ENCODE measurements at regions not wholly inside any gene's neighbourhood (a gene's known extent, or its start where the extent isn't known, plus 50 kb on each side); places are given as distances from the start of the nearest gene placed in this dataset.

- intact Hi-C loops (cut with DNase I): no loop called here
These were observed 801.3 kb downstream of the DNAH5 start for GRCh38 chr5:13143214-13143613.

GRCh38 chr5:13133951-13134350 is 810.5 kb downstream of the DNAH5 start:
- no peak overlapping the region for H3K4me3 ChIP-seq
- TF ChIP-seq EP300 (IDR thresholded peaks at IDR 0.05): no peak
- TF ChIP-seq POLR2A (IDR thresholded peaks at IDR 0.05; ENCODE audit: low read depth): no peak
- TF ChIP-seq POLR2AphosphoS5 (IDR thresholded peaks at IDR 0.05): no peak
- TF ChIP-seq CTCF (IDR thresholded peaks at IDR 0.05): no peak
- peaks cover 0 to 6% (median 0%) of the 10 kb centered on the region in 4 donors for H3K9me3 ChIP-seq
- H3K4me1 ChIP-seq: no peaks in the 10 kb centered on the region
- H3K27me3 ChIP-seq: no peaks in the 10 kb centered on the region
- H3K36me3 ChIP-seq: no peaks in the 10 kb centered on the region
- intact Hi-C loops (cut with DNase I): no loop called here
- WGBS: 78% methylated on average over 2 of the region's 2 CpGs
- no peak overlapping the region for H3K27ac ChIP-seq (replicated peaks in 1 of 4)
- no peak for DNase-seq (ENCODE audit: extremely low spot score)

More at GRCh38 chr5:13143214-13143613, 801.3 kb downstream of the DNAH5 start:
- no peak for TF ChIP-seq CTCF (IDR thresholded peaks at IDR 0.05)
- TF ChIP-seq POLR2A (IDR thresholded peaks at IDR 0.05; ENCODE audit: low read depth): no peak
- TF ChIP-seq POLR2AphosphoS5 (IDR thresholded peaks at IDR 0.05): no peak
- TF ChIP-seq EP300 (IDR thresholded peaks at IDR 0.05): no peak
- Histone ChIP-seq H3K27ac (replicated peaks in 1 of 4) (no peak overlapping the region), H3K27me3 (no peaks in the 10 kb centered on the region), H3K9me3 (no peaks in the 10 kb centered on the region), H3K4me3 (no peak overlapping the region), H3K4me1 (no peaks in the 10 kb centered on the region), H3K36me3 (no peaks in the 10 kb centered on the region)
- no peak for DNase-seq (ENCODE audit: extremely low spot score)

- Histone ChIP-seq H3K27me3 (no peaks in the 10 kb centered on the region), H3K36me3 (no peaks in the 10 kb centered on the region), H3K9me3 (no peaks in the 10 kb centered on the region), H3K4me3 (no peak overlapping the region), H3K27ac (replicated peaks in 1 of 4) (no peak overlapping the region), H3K4me1 (no peaks in the 10 kb centered on the region)
- TF ChIP-seq EP300 (IDR thresholded peaks at IDR 0.05) (no peak), POLR2A (IDR thresholded peaks at IDR 0.05; ENCODE audit: low read depth) (no peak), POLR2AphosphoS5 (IDR thresholded peaks at IDR 0.05) (no peak), CTCF (IDR thresholded peaks at IDR 0.05) (no peak)
- 56% methylated on average over 1 of the region's 1 CpG for WGBS
- intact Hi-C loops (cut with DNase I): no loop called here
- no peak for DNase-seq (ENCODE audit: extremely low spot score)
These were observed 829.0 kb downstream of the DNAH5 start for GRCh38 chr5:13115476-13115875.

- H3K27me3 ChIP-seq: no peaks in the 10 kb centered on the region
- no peaks in the 10 kb centered on the region for H3K4me1 ChIP-seq
- no peak overlapping the region for H3K27ac ChIP-seq (replicated peaks in 1 of 4)
- no peak overlapping the region for H3K4me3 ChIP-seq
- WGBS: 58% methylated on average over 5 of the region's 5 CpGs
- DNase-seq (ENCODE audit: extremely low spot score): no peak
- intact Hi-C loops (cut with DNase I): no loop called here
- no peaks in the 10 kb centered on the region for H3K36me3 ChIP-seq
- H3K9me3 ChIP-seq: no peaks in the 10 kb centered on the region
- TF ChIP-seq CTCF (IDR thresholded peaks at IDR 0.05) (no peak), POLR2AphosphoS5 (IDR thresholded peaks at IDR 0.05) (no peak), EP300 (IDR thresholded peaks at IDR 0.05) (no peak), POLR2A (IDR thresholded peaks at IDR 0.05; ENCODE audit: low read depth) (no peak)
These were observed 836.2 kb downstream of the DNAH5 start for GRCh38 chr5:13108265-13108664.

- Histone ChIP-seq H3K9me3 (no peaks in the 10 kb centered on the region), H3K27ac (replicated peaks in 1 of 4) (no peak overlapping the region), H3K27me3 (no peaks in the 10 kb centered on the region), H3K4me1 (no peaks in the 10 kb centered on the region), H3K4me3 (no peak overlapping the region), H3K36me3 (no peaks in the 10 kb centered on the region)
- WGBS: 82% methylated on average over 1 of the region's 1 CpG
- intact Hi-C loops (cut with DNase I): no loop called here
- no peak for DNase-seq (ENCODE audit: extremely low spot score)
- TF ChIP-seq POLR2AphosphoS5 (IDR thresholded peaks at IDR 0.05) (no peak), EP300 (IDR thresholded peaks at IDR 0.05) (no peak), CTCF (IDR thresholded peaks at IDR 0.05) (no peak), POLR2A (IDR thresholded peaks at IDR 0.05; ENCODE audit: low read depth) (no peak)
These were observed 837.0 kb downstream of the DNAH5 start for GRCh38 chr5:13107537-13107936.

All from esophagus muscularis mucosa (tissue), 4 donors.